ENCODE measurements at regions not wholly inside any gene's neighbourhood (a gene's known extent, or its start where the extent isn't known, plus 50 kb on each side); places are given as distances from the start of the nearest gene placed in this dataset.

GRCh38 chr2:728165-728564 lies 51.0 kb upstream of the TMEM18 start:
- TF ChIP-seq, protein P1, sequence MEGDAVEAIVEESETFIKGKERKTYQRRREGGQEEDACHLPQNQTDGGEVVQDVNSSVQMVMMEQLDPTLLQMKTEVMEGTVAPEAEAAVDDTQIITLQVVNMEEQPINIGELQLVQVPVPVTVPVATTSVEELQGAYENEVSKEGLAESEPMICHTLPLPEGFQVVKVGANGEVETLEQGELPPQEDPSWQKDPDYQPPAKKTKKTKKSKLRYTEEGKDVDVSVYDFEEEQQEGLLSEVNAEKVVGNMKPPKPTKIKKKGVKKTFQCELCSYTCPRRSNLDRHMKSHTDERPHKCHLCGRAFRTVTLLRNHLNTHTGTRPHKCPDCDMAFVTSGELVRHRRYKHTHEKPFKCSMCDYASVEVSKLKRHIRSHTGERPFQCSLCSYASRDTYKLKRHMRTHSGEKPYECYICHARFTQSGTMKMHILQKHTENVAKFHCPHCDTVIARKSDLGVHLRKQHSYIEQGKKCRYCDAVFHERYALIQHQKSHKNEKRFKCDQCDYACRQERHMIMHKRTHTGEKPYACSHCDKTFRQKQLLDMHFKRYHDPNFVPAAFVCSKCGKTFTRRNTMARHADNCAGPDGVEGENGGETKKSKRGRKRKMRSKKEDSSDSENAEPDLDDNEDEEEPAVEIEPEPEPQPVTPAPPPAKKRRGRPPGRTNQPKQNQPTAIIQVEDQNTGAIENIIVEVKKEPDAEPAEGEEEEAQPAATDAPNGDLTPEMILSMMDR (IDR thresholded peaks at IDR 0.05; ENCODE audit: low read length) = no peak
- TF ChIP-seq EZH2 (optimal IDR thresholded peaks at IDR 0.05; ENCODE audit: low read depth, low read length) = no peak

Data from MM.1S (cell line).